ENCODE measurements at regions not wholly inside any gene's neighbourhood (a gene's known extent, or its start where the extent isn't known, plus 50 kb on each side); places are given as distances from the start of the nearest gene placed in this dataset.

GRCh38 chr13:44229371-44230030, 144.1 kb upstream of the SERP2 start:
- DNase-seq = no peak

DNA sequence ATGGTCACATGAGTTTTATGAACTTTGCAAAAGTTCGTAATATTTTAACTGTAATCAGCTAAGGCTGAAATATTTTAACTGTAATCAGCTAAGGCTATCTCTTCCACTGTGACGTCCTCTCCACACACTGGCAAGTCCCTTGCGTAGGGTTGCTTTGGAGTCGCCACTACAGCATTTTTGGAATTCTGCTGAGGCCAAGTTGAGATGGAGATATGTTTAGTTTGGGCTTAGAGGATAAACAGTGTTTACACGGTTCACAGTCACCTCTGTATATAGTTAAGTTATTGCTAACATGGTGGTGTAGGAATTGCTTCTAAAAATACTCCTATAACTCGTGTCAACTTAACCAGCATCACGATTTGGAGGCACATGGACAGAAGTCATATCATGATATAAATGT, 143.6 kb upstream of the SERP2 start:
- no peak for DNase-seq

DNA sequence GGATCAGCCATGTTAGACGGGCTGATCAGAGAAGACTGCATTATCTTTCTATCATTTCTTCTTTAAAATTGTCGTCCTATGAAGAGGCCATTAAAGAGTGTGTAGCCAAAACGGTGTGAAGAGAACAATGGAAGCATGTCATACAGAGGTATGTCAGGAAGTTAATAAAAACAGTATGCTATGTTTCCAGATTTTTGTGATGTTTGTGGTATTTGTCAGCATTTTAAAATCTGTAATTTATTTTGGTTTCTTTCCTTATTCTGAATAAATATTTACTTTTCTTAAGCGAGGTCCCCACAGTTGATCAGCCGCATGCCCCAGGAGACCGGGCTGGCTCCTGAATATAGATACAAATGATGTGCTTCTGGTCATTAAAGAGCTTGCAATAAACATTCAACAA, 142.9 kb upstream of the SERP2 start:
- DNase-seq = no peak

DNA sequence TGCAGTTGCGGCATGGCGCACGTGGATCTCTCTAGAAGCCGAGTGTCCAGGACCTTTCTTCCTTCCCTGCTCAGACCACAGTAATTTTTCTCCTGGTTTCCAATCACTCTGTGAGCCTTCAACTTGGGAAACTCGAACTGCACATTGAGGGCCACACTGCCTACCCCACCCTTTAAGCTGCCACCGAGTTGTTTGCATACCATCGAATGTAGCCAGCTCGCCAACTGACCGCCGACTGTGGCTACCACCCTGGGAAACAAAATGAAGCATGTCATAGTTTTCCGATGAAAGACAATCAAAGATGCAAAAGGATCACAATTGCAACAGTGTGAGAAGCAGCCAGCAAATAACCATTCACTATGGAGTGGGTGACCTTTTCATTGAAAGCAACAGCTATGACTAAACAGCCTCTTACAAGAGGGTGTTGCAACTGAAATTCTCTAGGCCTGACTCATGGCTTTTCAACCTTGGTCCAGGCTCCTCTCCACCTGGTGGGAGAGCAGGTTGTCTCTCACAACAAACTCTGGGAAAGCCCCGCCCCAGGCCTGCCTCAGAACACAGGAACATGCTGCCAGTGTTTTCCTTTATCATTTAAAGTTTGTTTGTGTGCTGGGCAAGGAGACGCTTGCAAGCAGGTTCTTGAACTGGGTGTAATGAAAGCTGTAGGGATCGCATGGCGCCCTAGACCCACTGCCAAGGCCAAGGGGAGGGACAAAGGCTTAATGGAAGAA, 141.7 kb upstream of the SERP2 start:
- no peak for DNase-seq

- no peak for DNase-seq
Observed at GRCh38 chr13:44232774-44233173, 140.8 kb upstream of the SERP2 start.

DNA sequence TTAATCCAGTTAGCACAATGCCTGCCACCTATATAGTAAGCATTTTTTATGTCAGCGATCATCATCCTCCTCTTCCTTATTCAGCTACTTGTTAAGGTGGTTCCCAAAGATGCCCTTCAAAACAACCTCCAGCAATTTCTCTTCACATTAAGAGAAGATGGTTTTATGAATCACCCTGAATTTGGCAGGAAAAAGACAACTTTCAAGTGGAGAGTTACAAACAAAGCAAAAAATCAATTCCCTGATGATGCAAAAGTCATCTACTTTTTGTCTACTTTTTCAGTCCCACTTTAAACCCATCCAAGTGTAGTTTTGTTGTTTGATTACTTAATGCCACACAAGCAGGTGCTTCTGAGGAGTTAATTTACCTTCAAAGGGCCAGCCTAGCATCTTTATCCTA, 139.1 kb upstream of the SERP2 start:
- no peak for DNase-seq

DNA sequence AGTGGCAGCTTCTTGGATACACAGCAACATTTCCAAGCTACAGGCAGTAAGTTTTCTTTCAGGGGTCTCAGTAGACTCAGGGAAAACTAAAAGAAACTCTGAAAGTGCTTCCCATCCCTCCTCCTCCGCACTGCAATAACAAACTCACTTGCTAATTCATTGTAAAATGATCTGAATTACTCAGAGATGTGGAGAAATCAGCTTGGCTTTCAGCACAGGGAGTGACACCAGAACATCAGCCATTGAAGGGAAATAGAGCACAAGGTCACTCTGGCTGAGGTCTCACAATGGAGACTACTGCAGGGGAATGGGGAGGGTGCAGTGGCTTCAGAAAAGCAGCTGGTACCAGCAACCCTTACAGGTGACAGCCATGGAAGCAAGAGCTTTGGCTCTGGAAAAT, 137.3 kb upstream of the SERP2 start:
- DNase-seq = no peak

DNA sequence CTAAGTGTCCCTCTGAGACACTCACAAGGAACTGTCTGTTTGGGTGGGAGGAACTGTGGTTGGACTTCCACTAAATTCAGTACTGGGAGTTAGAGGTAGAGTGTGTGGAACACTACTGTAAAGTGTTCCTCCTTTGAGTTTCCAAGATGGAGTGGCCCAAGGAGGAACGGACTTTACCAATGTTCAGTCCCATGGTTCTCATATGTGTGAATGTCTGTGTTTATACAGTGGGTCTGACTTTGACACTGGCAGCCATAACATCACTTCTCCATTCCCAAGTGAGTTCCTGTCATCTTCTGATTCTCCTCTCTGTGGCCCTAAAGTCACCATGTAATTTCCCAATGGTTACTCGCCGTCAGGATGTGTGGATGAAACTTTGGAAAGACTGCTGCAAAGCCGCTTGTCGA, 136.8 kb upstream of the SERP2 start:
- no peak for DNase-seq

DNA sequence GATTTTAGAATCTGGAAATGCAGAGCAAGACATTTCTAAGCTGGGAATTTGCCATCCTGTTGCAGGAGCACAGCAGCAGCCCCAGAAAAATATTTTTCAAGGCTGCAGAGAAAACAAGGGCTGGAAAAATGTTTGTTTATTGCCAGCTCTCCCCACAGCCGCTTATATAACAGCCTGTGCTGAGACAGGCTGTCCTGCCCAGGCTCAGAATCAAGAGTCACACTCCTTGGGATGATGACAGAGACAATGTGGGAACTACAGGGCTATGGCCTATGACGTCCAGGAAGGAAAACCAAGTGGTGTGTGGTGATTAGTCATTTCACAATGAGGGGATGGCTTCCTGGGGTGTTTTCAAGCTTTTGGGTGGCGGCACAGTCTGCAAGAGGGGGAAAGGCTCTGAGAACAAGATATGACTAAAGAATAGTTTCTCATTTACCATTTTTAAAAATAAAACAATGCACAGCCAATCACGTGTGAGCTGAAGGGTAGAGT, 136.3 kb upstream of the SERP2 start:
- DNase-seq = peak; percentile 63

- DNase-seq = peak; percentile 99
Observed at GRCh38 chr13:44237881-44238421, 135.7 kb upstream of the SERP2 start.

GRCh38 chr13:44240611-44241145, 132.9 kb upstream of the SERP2 start:
- peak; percentile 97 for DNase-seq

- DNase-seq = no peak
Observed at GRCh38 chr13:44241638-44242037, 132.0 kb upstream of the SERP2 start.

GRCh38 chr13:44242766-44243165, 130.9 kb upstream of the SERP2 start:
- no peak for DNase-seq

DNA sequence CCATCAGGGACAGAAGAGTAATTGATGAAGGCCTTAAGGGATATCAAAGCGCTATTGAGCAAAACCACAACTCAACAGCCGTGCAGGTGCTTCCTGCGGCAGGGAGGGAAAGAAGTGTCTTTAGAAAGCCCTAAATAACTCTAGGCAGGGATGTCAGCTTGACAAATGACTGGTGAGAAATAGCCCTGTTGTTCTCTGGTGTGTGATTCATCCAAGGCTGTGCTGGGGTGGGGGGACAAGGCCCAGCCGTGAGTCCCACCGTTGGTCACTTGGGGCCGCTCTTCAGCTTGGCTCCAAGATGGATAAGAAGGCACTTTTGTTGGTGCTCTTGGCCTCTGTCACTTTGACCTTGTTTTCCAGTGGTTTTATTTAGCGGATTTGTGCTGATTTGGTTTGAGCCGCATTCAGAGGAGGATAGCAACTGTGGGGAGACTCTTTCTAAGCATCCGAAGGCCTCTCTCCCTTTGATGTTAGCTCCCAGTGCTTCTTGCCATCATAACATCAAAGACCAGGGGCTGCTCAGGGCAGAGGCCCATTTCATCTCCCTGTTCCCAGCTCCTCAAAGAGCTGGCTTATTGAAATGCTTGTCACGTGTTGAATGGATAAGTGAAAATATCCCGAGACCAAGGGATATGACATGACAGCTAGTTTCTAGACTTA, 130.3 kb upstream of the SERP2 start:
- peak; percentile 36 for DNase-seq

DNA sequence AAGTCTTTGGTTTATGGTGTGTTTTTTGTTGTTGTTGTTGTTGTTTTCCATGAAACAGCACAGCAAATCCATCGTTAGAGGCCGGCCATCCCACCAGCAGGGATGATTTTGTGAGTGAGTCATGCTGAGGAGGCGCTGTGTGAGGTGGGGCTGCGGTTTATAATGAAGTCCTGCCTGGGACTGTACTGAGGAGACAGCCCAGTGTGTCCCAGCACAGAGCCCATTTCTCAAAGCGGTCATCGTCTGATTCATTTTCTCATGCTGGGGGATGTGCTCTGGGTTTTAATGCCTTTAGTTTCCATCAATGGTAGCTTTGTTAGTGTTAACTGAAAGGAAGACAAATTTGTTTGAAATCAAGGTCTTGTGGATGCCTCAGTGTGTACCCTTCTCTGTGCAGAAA, 129.3 kb upstream of the SERP2 start:
- no peak for DNase-seq

DNA sequence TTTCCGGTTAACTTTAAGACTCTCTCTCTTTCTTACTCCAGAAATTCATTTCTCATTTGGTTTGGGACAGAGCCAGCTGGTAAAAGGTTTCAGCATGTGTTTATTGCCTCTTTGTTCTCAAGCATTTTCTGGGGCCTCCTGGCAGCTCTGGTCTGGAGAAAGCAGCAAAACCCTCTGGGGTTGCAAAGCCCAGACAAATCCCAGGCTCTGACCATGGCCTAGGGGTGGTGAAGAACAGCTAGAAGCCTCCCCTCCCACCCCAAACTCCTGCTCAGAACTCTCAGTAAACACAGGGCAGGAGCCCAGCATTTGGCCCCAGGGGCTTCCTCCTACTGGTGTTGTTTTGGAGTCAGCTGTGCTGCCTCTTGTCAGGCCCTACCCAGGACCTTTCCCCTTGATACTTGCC, 124.2 kb upstream of the SERP2 start:
- no peak for DNase-seq

- DNase-seq = no peak
Observed at GRCh38 chr13:44252938-44253337, 120.7 kb upstream of the SERP2 start.

GRCh38 chr13:44255771-44256364, 117.8 kb upstream of the SERP2 start:
- DNase-seq = no peak

DNA sequence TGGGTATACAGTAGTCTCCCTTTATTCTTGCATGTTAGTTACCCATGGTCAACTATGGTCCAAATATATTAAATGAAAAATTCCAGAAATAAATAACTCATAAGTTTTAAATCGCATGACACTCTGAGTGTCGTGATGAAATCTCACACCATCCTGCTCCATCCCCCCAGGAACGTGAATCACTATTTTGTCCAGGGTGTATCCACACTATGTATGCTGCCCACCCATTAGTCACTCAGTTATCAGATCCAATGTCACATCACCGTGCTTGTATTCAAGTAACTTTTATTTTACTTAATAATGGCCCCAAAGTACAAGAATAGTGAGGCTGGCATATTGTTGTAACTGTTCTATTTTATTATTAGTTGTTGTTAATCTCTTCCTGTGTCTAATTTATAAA, 115.8 kb upstream of the SERP2 start:
- DNase-seq = no peak

DNA sequence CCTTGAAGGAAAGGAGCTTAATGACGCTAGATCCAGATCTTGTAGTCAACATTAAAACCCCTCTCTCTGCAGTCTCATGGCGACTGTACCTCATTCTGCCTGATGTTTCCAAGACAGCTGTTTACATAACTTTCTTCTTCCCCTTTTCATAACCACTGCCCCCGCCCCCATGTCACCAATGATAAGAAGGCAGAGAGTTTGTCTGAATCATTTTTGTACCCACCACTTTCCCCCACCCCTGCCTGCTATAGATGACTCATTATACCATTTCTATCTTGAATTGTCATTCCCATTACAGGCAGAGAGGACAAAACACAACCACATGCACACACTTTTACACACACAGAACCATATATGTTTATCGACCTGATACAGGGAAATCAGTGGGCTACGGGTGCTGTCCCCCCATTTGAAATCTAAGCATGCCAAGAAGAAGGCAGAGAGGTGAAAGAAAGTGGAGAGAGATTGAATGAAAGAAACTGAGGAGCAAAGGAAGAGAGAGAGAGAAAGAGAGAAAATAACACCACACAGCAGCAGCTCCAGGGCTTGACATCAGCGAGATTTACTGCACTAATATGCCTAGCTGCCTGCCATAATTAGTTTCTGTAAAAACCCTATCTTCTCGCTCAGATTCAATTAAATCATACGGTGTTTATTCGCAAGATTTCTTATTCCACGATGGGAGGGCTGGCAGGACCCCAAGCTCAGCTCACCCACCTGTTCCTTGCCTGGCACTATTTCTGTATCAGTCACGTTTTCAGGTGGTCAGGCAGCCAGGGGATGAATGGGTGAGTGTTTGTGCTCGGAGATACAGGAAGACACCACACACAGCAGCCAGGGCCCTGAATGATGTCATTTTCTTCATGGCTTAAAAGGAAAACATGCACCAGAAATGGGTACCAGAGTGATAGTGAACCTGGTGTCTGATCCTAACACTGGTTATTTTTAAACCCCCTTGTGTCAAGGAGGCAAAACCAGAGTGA, 114.3 kb upstream of the SERP2 start:
- DNase-seq = no peak

DNA sequence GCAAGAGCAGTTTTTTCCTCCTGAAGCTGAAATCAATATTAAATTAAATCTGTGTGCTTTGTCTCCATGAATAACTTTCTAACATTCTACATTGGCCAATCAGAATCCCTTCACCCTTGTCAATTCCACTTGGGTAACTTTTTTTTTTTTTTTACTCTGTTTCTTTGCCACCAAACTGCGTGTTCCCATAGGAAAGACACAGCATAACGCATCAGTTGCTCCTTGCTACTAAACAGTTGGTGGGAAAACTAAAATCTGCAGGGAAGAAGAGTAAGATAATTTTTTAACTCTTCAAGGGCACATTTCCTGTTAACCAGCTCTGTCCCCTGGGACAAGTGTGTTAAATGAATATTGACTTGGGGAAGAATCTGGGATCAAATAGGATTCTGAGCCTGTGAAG, 113.3 kb upstream of the SERP2 start:
- no peak for DNase-seq
